Kidney tubule cell (primary cell): ENCODE measurements at regions not wholly inside any gene's neighbourhood (a gene's known extent, or its start where the extent isn't known, plus 50 kb on each side); places are given as distances from the start of the nearest gene placed in this dataset.

Experiments
- DNase-seq: peaks from one replicate; pipeline ENCODE4 v3.0.0-alpha.2; 2018; ENCODE audit warnings: low spot score

- DNase-seq: no peak
Measured at GRCh38 chr4:27846951-27847350, 986.3 kb downstream of the STIM2 start.

DNA sequence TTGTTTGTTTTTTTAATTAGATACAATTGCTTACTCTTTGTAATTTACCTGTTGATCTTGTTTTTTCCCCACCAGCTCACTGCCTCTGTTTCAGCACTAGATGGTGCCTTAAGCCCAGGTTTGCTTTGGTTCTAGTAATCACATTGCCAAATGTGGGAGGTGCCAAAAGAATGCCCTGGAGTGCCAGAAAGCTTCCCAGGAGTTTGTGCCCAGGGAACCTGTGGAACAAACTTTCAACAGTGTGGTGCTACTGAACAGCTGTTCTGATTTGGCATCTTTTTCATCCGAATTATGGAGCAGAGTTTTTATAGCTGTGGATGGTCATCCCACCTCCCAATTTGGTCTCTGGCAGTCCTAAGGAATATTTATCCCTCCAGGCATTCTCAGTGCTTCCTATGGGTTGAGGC is 1000.7 kb downstream of the STIM2 start:
- DNase-seq: peak; percentile 23

DNA sequence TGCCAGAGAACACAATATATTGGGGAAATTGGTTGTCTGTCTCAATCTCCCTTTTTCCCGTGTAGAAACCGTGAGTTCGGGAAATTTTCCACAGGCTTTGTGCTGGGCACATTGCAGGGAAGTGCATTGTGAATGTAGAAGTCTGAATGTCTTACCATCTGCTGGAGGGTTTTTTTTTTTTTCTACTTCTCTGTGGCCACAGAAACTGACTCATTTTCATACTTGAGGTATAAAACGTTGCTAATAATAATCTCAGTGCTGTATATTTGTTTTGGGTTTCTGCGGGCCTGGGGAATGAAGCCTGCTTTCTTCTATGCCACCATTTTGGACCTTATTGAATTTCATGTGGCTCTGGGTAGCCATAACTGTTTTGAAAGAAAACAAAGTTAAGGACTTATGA is 1001.2 kb downstream of the STIM2 start:
- DNase-seq: no peak

DNA sequence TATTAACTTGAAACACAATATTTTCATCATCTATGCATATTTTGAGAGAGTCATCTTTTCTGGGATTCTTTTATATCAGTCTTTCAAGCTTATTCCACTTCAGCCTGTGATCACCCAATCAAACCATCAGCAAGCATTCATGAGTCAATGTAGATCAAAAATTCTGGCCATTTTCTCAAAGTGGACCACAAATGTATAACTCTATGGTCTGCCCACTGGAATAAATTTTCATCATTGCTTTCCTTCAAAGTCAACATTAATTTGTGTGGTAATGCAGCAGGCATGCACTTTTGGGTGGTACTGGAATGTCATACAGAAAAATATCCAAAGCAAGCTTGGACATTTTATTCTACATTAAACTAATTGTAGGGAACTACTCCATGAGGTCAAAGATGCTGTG is 1013.0 kb downstream of the STIM2 start:
- DNase-seq: no peak

- no peak for DNase-seq
Measured at GRCh38 chr4:27881705-27882104, 1021.1 kb downstream of the STIM2 start.

DNA sequence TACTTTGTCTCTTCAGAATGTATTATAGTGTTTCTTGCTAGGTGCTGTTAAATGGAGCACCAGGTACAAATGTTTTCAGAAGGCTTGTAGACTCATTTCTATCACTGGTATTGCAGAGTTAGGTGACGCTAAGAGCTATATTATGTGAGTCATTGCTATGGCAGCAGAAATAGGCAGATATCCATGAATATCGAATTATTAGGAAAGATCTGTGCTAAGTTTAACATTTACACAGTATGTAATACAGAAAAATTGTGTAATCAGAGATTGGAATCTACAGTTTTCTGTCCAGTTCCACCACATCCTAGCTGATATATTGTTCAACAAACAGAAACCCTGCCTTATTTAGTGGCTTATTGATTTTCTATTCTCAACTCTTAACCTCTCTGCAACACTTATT is 1025.5 kb downstream of the STIM2 start:
- DNase-seq: no peak

DNA sequence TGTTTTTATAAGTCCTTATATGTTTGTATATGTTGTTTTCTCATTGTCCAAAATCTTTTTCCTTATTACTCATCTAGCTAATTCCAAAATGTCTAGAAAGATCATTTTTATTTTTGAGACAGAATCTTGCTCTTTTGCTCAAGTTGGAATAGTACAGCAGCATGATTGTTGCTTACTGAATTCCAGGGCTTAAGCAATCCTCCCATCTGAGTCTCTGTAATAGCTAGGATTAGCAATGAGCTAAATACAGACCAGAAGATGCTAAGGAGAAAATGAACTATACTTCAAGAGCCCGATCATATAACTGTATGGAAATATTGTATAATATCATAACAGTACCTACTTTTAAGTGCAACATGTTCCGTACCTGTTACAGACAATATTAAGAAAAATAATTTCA is 1027.0 kb downstream of the STIM2 start:
- DNase-seq: no peak

GRCh38 chr4:27888505-27888904 is 1027.9 kb downstream of the STIM2 start:
- no peak for DNase-seq

DNA sequence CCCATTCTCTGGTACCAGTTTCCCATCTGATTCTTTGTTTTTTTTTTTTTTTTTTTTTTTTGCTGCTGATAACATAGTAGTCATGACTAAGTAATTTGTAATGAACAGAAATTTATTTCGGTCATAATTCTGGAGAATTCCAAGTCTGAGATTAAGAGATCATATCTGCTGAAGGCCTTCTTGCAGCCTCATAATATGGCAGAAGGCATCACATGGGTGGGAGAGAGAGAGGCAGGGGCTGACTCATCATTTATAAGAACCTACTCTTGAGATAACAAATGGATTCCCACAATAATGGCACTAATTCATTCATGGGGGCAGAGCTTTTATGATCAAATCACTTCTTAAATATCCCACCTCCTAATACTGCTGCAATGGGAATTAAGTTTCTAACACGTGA is 1034.3 kb downstream of the STIM2 start:
- no peak for DNase-seq

- DNase-seq: no peak
Measured at GRCh38 chr4:27908356-27908755, 1047.7 kb downstream of the STIM2 start.

DNA sequence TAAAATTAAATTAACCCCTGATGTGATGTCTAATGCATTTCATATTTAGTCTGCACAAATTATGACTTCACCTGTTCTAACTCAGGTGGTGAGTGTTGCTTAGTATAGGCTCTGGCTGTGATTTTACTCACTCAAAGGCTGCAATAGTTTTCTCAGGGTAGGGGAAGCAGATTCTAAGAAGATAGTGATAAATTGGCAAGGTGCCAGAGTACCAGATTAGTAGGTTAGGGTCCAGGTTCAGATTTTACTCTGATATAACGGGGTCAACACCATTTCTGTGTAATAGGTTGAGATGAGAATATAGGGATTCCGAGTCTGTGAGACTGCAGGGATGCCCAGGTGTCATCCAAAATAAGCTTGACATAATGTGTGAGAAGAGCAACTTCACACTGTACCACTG is 1049.6 kb downstream of the STIM2 start:
- no peak for DNase-seq

DNA sequence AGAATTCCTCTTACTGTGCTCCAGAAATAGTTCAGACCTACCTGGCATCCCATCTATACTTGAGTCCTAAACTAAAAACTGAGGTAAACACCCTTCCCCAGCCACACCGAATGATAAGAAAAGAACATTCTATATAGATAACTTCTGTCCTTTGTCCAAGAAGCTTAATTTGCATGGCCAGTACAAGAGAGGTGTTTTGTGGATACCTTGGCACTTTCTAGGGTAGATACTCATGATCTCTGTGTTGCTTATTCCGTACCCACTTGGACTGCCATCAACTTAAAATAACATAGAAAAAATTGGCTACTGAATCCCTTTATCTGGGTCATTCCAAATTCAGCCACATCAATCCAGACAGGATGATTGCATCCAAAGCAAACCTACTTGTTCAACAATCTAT is 1050.4 kb downstream of the STIM2 start:
- DNase-seq: no peak

GRCh38 chr4:27913738-27914137 is 1053.1 kb downstream of the STIM2 start:
- DNase-seq: no peak

DNA sequence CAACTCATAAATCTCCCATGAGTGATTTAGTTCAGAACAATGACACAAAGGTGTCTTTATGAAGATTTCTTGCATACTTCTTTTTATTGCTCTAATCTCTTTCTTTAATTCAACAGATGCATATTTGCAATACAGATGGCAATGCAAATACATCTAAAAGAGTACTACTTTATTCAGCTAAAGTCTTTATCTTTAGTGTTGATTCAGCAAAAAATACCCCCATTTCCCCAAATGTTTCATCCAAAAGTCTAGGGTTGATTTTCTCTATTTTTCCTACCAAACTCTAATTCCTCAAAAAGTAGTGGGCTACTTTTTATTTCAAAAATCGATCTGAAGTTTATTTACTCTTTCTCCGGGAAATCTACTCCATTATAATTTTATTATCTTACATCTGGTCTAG is 1055.2 kb downstream of the STIM2 start:
- no peak for DNase-seq

DNA sequence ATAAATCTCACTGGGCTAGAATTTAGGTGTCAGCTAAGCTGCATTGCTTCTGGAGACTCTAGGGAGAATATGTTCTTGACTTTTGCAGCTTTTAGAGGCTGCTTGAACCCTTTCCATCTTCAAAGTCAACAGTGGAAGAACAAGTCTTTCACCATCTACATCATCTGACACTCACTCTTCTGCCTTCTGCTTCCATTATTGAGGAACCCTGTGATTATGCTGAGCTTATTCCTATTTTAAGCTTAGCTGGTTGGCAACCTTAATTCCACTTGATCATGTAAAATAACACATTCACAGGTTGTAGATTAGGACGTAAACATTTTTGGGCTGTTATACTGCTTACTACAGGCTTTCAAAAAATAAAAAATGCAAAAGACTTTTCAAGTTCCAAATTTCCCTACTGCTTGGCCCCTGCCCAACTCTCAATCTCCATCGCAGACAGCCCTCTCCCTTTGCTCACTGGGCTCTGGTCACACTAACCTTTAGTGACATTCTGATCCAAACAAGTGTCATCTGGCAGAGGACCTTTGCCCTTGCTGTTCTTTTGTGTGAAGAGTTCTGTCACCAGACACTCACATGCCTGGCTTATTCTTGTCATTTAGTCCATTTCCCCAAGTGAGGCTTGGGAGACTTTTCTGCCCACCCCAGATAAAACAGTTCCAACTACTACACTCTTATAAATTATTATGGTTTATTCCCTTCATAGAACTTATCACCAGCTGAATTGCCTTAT is 1056.0 kb downstream of the STIM2 start:
- DNase-seq: no peak

- DNase-seq: no peak
Measured at GRCh38 chr4:27917381-27917780, 1056.7 kb downstream of the STIM2 start.

DNA sequence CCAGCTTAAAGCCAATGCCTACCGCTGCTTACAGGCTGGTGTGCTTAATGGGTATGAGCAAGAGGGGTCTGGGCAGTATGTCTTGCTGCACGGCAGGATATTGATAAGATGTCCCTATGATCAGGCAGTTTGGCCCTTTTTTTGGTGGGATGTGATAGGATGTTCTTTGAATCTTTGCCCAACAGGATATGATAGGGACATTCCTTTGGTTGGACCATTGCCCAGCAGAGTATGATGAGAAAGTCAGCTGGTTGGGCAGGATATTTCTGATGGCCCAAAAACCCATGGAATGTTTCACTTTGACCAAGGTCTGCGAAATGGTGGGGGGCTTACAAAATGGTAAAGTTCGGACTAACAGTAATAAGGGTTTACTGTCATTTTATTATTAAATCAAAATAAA is 1060.6 kb downstream of the STIM2 start:
- no peak for DNase-seq

GRCh38 chr4:27928761-27929540 is 1068.3 kb downstream of the STIM2 start:
- DNase-seq: no peak

DNA sequence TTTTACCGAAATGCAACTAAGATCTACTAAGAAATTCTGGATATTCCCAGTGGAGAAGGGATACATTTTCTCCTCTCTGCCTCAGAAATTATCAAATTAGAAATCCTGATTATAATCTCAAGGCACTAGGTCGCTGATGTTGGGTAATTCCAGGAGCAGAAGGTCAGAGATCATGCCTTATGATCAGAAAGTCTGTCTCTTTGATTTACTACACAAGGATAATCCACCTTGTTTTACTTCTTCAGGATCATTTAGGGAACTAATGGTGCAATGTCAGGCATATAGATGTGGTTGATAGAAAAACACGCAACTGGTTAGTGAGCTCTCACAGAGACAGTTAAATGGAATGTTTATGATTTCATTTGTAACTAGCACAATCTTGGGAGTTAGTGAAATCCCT is 1069.7 kb downstream of the STIM2 start:
- DNase-seq: no peak

- DNase-seq: no peak
Measured at GRCh38 chr4:27930976-27931375, 1070.3 kb downstream of the STIM2 start.

DNA sequence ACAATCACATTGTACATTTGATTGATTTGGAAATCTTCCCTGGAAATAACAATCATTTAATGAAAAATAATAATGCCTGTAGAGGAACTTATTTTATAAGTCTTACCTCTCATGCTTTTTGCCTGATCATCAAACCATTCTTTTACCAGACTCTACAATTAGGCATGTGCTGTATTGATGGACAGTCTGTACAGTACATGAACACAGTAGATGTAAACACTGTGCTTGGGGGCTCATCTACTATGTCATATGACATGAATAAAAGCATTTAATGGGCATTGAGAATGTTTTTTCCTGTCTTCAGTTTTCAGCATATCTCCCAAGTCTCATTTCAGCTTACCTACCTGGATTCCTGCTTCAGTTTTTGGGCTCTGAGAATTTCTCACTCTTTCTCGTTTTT is 1070.9 kb downstream of the STIM2 start:
- DNase-seq: no peak

DNA sequence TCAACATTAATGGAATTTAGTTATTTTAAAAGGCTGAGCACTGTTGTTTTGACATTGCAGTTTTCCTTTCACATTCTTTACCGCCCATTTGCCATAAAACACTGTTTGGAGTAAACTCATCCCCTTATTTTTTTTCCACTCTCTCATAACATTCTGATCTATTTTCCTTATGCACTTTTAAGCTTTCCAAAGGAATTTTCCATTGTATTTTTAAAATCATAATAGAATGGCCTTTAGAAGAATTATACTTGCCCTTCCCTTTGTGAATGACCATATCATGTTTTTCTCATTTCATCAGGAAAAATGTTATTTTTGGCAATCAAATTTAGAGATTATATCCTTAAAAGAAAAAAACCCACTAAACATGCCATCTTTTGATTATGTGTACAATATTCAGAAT is 1074.2 kb downstream of the STIM2 start:
- DNase-seq: no peak

GRCh38 chr4:27946799-27947198 is 1086.2 kb downstream of the STIM2 start:
- DNase-seq: no peak

- no peak for DNase-seq
Measured at GRCh38 chr4:27947302-27947701, 1086.7 kb downstream of the STIM2 start.
